ENCODE measurements at regions not wholly inside any gene's neighbourhood (a gene's known extent, or its start where the extent isn't known, plus 50 kb on each side); places are given as distances from the start of the nearest gene placed in this dataset.

DNA sequence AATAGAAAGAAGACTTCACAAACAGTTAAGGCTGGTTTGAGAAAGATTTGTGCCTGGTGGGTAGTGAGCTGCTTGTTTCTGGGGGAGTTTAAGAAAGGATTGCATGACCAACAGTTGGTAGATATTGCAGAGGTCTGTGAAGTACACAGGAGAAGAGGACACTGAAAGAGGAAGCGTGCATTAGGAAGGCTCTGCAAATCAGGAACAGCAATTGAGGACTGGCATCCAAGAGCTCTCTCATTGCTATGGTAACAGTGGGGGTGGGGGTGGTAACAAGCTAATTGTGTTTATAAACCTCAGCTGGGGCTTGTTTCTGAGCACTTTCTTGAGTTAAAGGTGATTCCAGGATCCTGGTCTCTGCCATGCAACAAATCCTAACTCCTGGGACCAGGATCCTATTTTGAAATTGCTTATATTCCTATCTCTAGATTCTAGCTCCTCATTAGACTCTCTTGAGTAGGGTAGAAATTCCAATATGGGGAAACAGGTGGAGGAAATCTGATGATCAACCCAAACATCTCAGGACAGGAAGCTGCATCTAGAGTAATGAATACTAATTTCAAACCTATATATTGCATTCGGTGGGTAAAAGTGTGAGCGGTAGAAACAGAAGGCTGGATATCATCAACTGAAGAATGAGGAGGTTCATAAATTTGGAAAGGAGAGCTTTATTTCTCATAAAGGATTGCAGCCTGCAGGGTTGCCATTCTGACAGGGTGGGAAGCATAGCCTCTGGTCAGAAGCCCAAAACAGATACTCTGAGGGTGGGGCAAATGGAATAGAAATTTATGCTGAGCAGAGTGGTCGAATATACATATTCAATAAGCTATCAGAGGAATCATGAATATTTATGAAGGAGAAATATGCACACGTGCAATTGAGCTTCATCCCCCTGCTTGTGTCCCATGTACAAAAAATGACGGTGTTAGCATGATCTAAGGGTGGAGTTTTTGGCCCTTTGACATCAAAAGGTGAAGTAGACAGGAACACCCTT lies 79.4 kb downstream of the PTTG1 start:
- Mint-ChIP-seq H3K4me3 (no peak overlapping the region), H3K27me3 (no peaks in the 10 kb centered on the region), H3K4me1 (peaks cover 15% of the 10 kb centered on the region), H3K36me3 (peaks cover 2% of the 10 kb centered on the region), H3K9me3 (no peaks in the 10 kb centered on the region), H3K27ac (no peak overlapping the region)
- DNase-seq, result no peak

DNA sequence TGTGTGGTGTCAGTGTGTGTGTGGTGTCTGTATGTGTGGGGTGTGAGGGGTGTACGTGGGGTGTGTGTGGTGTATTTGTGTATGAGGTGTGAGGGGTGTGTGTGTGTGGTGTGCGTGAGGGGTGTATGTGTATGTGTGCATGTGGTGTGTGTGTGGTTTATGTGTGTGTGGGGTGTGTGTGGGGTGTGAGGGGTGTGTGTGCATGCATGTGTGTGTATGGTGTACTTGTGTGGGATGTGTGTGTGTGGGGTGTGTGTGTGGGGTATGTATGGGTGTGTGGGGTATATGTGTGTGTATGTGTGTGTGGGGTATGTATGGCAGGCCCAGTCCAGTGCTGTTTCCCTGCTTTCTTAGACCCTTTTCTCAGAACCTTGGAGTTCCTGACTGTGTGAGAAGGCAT lies 83.3 kb downstream of the PTTG1 start:
- Mint-ChIP-seq H3K4me1 (peaks cover 28% of the 10 kb centered on the region), H3K4me3 (no peak overlapping the region), H3K27me3 (no peaks in the 10 kb centered on the region), H3K27ac (no peak overlapping the region), H3K9me3 (no peaks in the 10 kb centered on the region), H3K36me3 (no peaks in the 10 kb centered on the region)
- DNase-seq, result no peak

DNA sequence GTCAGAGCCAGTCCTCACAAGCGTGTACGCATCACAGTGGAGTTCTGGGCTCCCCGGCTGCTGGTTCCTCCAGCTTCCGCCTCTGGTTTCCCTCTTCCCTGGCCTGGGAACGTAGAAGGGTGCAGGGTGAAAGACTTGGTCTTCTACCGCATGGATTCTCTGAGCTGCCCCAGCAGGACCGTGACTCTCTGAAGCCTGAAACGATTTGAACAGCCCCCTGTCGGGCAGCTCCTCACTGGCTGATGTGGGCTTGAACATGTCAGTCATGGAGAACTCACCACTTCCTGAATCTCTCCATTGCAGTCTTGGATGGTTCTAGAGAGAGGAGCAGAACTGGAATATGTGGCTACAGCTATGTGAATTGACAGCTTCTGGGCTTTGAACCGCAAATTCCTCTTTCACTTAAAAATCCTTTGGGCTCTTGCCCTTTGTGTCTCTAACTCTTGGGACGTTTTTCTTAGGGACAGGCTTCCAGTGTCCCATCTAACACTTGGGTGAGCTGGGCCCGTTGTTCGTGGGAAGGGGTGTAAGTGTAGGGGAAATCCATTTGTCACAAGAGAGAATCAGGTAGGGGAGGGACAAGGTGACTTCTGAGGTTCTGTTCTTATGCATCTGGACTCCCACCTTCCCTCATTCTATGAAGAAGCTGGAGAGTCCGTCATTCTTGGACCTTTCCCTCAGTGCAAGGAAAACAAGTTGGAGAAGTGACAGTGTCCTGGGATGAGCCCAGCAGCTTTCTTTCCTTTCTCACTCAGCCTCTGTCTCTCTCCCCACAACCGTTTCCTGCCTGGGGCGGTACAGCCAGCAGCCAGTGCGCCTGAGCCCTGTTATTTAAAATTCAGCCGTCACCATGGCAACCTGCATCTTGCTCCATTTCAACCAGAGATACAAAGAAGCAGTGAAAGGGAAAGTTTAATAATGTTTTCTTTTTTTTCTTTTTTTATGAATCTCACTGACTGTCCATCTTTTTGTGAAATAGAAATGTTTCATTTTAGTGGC lies 84.7 kb downstream of the PTTG1 start:
- Mint-ChIP-seq H3K9me3 (no peaks in the 10 kb centered on the region), H3K4me1 (peaks cover 28% of the 10 kb centered on the region), H3K27ac (peak overlapping the region; percentile 69), H3K36me3 (no peaks in the 10 kb centered on the region), H3K27me3 (no peaks in the 10 kb centered on the region), H3K4me3 (peak overlapping the region; percentile 26)
- DNase-seq, result peak; percentile 74

DNA sequence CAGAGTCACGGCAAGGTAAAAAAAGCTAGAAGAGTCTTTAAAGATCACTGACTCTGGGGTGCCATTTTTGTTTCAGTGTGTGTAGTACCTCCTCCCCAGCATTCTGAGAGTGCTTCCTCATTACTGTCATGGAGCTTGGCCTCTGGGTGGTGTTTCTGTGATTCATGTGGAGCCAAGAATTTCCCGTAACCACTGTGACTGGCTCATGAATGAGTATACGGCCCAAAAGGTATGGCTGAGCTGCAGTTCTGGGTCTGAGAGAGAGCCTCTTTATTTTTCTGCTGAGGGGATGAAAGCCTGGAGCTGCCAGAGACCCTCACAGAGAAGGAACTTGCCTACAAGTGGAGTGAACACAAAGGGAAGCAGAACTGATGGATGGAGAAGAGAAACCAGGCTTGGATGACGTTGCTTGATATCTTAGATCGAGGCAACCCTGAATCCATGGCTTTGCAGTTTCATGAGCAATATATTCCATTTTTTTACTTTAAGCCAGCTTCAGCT lies 85.6 kb downstream of the PTTG1 start:
- H3K4me1 Mint-ChIP-seq, result peaks cover 28% of the 10 kb centered on the region

DNA sequence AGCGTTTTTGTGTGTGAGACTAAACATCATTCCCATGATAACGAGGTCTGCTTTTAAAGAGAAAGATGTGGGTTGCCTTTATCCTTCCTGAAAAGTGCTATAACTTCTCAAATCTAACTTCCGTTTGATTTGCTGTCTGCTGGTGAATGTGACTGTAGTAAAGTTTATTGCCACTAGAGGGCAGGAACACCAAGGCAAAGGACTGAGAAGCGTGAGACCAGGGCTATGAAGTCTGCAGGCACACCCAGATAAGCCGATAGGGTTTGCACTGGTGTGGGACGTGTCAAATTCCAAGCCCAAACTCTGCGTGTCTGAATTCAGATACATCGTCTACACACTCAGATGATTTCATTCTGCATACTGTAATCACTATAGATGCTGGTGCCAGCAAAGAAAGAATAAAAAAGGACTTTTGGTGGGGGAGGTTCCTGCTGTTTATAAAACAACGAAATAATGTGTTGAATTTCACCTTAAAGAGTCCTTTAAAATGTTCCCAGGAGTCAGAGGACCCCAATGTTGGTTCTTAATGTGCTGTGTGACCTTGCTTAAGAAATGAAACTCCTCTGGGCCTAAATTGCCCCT lies 87.2 kb downstream of the PTTG1 start:
- Mint-ChIP-seq H3K36me3 (no peaks in the 10 kb centered on the region), H3K9me3 (no peaks in the 10 kb centered on the region), H3K27me3 (no peaks in the 10 kb centered on the region), H3K4me3 (no peak overlapping the region), H3K27ac (no peak overlapping the region), H3K4me1 (peaks cover 28% of the 10 kb centered on the region)
- DNase-seq, result peak; percentile 51

More for the DNA sequence above, 85.6 kb downstream of the PTTG1 start:
- H3K36me3 Mint-ChIP-seq, result no peaks in the 10 kb centered on the region
- H3K27ac Mint-ChIP-seq, result peak overlapping the region; percentile 60
- DNase-seq, result peak; percentile 12
- H3K4me3 Mint-ChIP-seq, result peak overlapping the region; percentile 32
- H3K9me3 Mint-ChIP-seq, result no peaks in the 10 kb centered on the region
- no peaks in the 10 kb centered on the region for H3K27me3 Mint-ChIP-seq

DNA sequence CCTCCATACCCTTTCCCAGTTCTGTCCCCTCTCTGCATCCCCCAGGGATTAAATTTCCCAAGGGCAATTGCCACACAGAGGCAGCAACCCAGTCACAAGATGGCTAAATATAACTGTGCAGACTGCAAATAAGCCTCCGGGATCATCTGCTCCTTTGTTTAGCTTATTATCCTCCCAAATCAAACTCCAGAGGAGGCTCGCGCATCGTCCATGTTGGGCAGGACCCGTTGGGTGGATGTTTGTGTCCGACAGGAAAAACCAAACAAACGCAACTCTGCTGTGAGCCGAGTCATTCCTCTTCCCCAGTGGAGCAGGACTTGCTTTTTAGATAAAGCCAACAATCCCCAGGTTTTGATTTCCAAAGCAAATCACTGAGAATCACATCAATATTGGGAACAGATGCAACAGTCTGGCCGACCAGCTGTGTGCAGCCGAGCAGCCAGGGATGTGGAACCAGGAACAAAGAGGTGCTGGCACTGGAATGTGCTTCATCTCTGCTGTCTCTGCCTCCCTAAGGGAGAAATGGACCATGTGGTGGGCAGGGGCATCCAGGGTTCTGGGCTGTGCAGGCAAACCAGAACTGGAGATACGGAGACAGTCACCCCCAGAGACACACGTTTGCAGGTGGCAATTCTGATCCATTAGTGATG lies 89.8 kb downstream of the PTTG1 start:
- H3K4me1 Mint-ChIP-seq, result peaks cover 18% of the 10 kb centered on the region
- no peaks in the 10 kb centered on the region for H3K36me3 Mint-ChIP-seq
- DNase-seq, result no peak
- H3K27me3 Mint-ChIP-seq, result no peaks in the 10 kb centered on the region
- H3K27ac Mint-ChIP-seq, result no peak overlapping the region
- H3K4me3 Mint-ChIP-seq, result no peak overlapping the region
- no peaks in the 10 kb centered on the region for H3K9me3 Mint-ChIP-seq

Measured in activated naive CD8-positive, alpha-beta T cell treated with anti-CD3 and anti-CD28 coated beads for 36 hours (primary cell).